WTC11 (cell line): ENCODE measurements at regions not wholly inside any gene's neighbourhood (a gene's known extent, or its start where the extent isn't known, plus 50 kb on each side); places are given as distances from the start of the nearest gene placed in this dataset.
A peak's percentile ranks its signal among the peaks of the same experiment; 100 is the strongest.

Source experiments
- ATAC-seq: fragments of 200-7000 bp; cut with Tn5 transposase; 2 replicates; pipeline ENCODE4 v1.10.0; 2021; ENCODE audit warnings: mild to moderate bottlenecking, moderate library complexity
- CTCF ChIA-PET: fragments of 300-600 bp; sonication (Branson Sonifier 250); formaldehyde crosslinking; loops from one replicate; lab custom pipeline; 2021; ENCODE audit warnings: antibody characterized with exemption; lab: Charles Lee
- POLR2A ChIA-PET: fragments of 350-600 bp; sonication (Branson Sonifier 250); formaldehyde crosslinking; loops from one replicate; lab custom pipeline; 2021; ENCODE audit warnings: antibody characterized with exemption; lab: Charles Lee
- DNase-seq: peaks from one replicate; pipeline ENCODE4 v3.0.0; 2021; ENCODE audit warnings: low spot score
- H3K27ac Mint-ChIP-seq: 2 replicates; pipeline ENCODE4 v1.8.0; 2021; ENCODE audit warnings: mixed read lengths
- H3K27me3 Mint-ChIP-seq: 2 replicates; pipeline ENCODE4 v1.8.0; 2021; ENCODE audit warnings: low read depth, mild to moderate bottlenecking, moderate library complexity, mixed read lengths
- H3K36me3 Mint-ChIP-seq: 2 replicates; pipeline ENCODE4 v1.8.0; 2021; ENCODE audit warnings: mixed read lengths
- H3K4me1 Mint-ChIP-seq: 2 replicates; pipeline ENCODE4 v1.8.0; 2022; ENCODE audit warnings: mixed read lengths
- H3K4me3 Mint-ChIP-seq: 2 replicates; pipeline ENCODE4 v1.8.0; 2021; ENCODE audit warnings: mild to moderate bottlenecking, moderate library complexity, mixed read lengths
- H3K9me3 Mint-ChIP-seq: 2 replicates; pipeline ENCODE4 v1.8.0; 2021; ENCODE audit warnings: mixed read lengths
- CREB1 ChIP-seq: sonication (generic); formaldehyde crosslinking; IDR thresholded peaks from 2 replicates; pipeline ENCODE4 v1.8.0; 2023; ENCODE audit warnings: mild to moderate bottlenecking, missing genetic modification reagents
- EMX1 ChIP-seq: fragments of 250-450 bp; sonication (Bioruptor Pico); IDR thresholded peaks from 2 replicates; pipeline ENCODE4 v1.8.0; 2021; ENCODE audit warnings: mild to moderate bottlenecking
- ESRRA ChIP-seq: sonication (generic); formaldehyde crosslinking; IDR thresholded peaks from 2 replicates; pipeline ENCODE4 v1.8.1; 2022; ENCODE audit warnings: mild to moderate bottlenecking, missing genetic modification reagents, borderline replicate concordance
- FOXP1 ChIP-seq: sonication (generic); formaldehyde crosslinking; IDR thresholded peaks from 2 replicates; pipeline ENCODE4 v1.8.0; 2022; ENCODE audit warnings: missing genetic modification reagents, mild to moderate bottlenecking, moderate library complexity, borderline replicate concordance
- GTF2I ChIP-seq: fragments of 250-450 bp; sonication (Bioruptor Pico); conservative IDR thresholded peaks from 2 replicates; pipeline ENCODE4 v1.4.0; 2021; ENCODE audit warnings: mild to moderate bottlenecking
- JUN ChIP-seq: sonication (generic); formaldehyde crosslinking; IDR thresholded peaks from 2 replicates; pipeline ENCODE4 v1.8.0; 2023; ENCODE audit warnings: mild to moderate bottlenecking, missing genetic modification reagents
- KAT7 ChIP-seq: sonication (generic); formaldehyde crosslinking; IDR thresholded peaks from 2 replicates; pipeline ENCODE4 v1.8.1; 2023; ENCODE audit warnings: missing genetic modification reagents, mild to moderate bottlenecking, borderline replicate concordance
- MXD4 ChIP-seq: fragments of 250-450 bp; sonication (Bioruptor Pico); IDR thresholded peaks from 2 replicates; pipeline ENCODE4 v1.8.0; 2021; ENCODE audit warnings: mild to moderate bottlenecking, moderate library complexity, borderline replicate concordance
- MYBL2 ChIP-seq: sonication (generic); formaldehyde crosslinking; IDR thresholded peaks from 2 replicates; pipeline ENCODE4 v1.8.1; 2023; ENCODE audit warnings: mild to moderate bottlenecking, moderate library complexity, missing genetic modification reagents
- RELA ChIP-seq: sonication (generic); formaldehyde crosslinking; IDR thresholded peaks from 2 replicates; pipeline ENCODE4 v1.8.1; 2022; ENCODE audit warnings: missing genetic modification reagents, mild to moderate bottlenecking, borderline replicate concordance
- ZNF263 ChIP-seq: sonication (generic); formaldehyde crosslinking; IDR thresholded peaks from 2 replicates; pipeline ENCODE4 v1.8.1; 2022; ENCODE audit warnings: low read depth, mild to moderate bottlenecking, moderate library complexity, missing genetic modification reagents
- ZNF416 ChIP-seq: fragments of 250-450 bp; sonication (Bioruptor Pico); IDR thresholded peaks from 2 replicates; pipeline ENCODE4 v1.9.0; 2021; ENCODE audit warnings: mild to moderate bottlenecking, inconsistent platforms
- TF ChIP-seq, protein P1 (sequence below): sonication (generic); formaldehyde crosslinking; IDR thresholded peaks from 2 replicates; pipeline ENCODE4 v1.8.1; 2022; ENCODE audit warnings: low read depth, missing genetic modification reagents, borderline replicate concordance
- TF ChIP-seq, protein P2 (sequence below): sonication (generic); formaldehyde crosslinking; IDR thresholded peaks from 2 replicates; pipeline ENCODE4 v1.8.0; 2022; ENCODE audit warnings: mild to moderate bottlenecking, missing genetic modification reagents
- TF ChIP-seq, protein P3 (sequence below): sonication (generic); formaldehyde crosslinking; IDR thresholded peaks from 2 replicates; pipeline ENCODE4 v1.8.0; 2023; ENCODE audit warnings: mild to moderate bottlenecking, missing genetic modification reagents
- TF ChIP-seq, protein P4 (sequence below): sonication (generic); formaldehyde crosslinking; IDR thresholded peaks from 2 replicates; pipeline ENCODE4 v1.8.1; 2023; ENCODE audit warnings: mild to moderate bottlenecking, missing genetic modification reagents
- TF ChIP-seq, protein P5 (sequence below): sonication (generic); formaldehyde crosslinking; IDR thresholded peaks from 2 replicates; pipeline ENCODE4 v1.8.1; 2023; ENCODE audit warnings: mild to moderate bottlenecking, moderate library complexity, missing genetic modification reagents
- TF ChIP-seq, protein P6 (sequence below): fragments of 200-600 bp; IDR thresholded peaks from 2 replicates; pipeline ENCODE4 v1.8.0; 2022; ENCODE audit warnings: antibody characterized with exemption

DNA sequence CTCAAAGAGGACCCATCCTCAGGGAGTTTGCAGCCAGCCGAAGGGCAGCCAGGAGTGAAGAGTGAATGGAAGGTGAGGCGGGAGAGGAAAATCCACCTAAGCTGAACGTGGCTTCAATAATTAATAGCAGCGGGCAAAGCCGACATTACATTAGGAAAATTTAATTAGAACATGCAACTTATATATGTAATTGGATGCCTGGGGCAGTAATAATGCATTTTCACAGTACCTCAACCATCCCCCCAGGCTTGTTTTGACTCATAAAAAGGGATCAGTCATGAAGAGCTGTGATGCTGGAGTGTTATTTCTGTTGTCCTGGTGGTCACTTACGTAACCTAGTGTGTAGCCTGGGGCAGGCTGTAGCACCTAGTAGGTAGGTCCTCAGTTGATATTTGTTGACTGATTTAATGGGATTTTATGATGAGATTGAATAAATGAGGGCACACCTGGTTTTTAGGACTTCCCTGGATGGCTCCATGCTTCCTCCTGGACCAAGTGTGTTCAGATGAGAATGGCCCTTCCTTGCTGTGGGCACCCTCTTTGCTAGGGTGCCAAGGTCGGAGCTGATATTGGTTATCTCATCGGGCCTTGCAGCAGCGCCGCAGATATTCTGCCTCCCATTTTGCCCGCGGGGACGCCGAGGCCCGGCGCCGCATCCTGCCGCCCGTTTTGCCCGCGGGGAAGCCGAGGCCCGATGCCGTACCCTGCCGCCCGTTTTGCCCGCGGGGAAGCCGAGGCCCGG, 128.8 kb downstream of the CDH26 start:
- ChIA-PET CTCF (no interaction called here), POLR2A (no interaction called here)
- H3K36me3 Mint-ChIP-seq = peaks cover 9% of the 10 kb centered on the region
- H3K9me3 Mint-ChIP-seq = peaks cover 16% of the 10 kb centered on the region
- H3K4me3 Mint-ChIP-seq = peak overlapping the region; percentile 31
- no peaks in the 10 kb centered on the region for H3K4me1 Mint-ChIP-seq
- no peak for ATAC-seq
- H3K27ac Mint-ChIP-seq = no peak overlapping the region
- TF ChIP-seq, protein P1, sequence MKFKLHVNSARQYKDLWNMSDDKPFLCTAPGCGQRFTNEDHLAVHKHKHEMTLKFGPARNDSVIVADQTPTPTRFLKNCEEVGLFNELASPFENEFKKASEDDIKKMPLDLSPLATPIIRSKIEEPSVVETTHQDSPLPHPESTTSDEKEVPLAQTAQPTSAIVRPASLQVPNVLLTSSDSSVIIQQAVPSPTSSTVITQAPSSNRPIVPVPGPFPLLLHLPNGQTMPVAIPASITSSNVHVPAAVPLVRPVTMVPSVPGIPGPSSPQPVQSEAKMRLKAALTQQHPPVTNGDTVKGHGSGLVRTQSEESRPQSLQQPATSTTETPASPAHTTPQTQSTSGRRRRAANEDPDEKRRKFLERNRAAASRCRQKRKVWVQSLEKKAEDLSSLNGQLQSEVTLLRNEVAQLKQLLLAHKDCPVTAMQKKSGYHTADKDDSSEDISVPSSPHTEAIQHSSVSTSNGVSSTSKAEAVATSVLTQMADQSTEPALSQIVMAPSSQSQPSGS (CRISPR knock-in tag) = no peak
- TF ChIP-seq JUN (no peak), FOXP1 (CRISPR knock-in tag) (no peak), ESRRA (no peak), KAT7 (CRISPR knock-in tag) (no peak), RELA (CRISPR knock-in tag) (no peak), MYBL2 (CRISPR knock-in tag) (no peak), ZNF263 (no peak), CREB1 (no peak), ZNF416 (CRISPR knock-in tag) (no peak), EMX1 (CRISPR knock-in tag) (no peak)
- TF ChIP-seq, protein P2, sequence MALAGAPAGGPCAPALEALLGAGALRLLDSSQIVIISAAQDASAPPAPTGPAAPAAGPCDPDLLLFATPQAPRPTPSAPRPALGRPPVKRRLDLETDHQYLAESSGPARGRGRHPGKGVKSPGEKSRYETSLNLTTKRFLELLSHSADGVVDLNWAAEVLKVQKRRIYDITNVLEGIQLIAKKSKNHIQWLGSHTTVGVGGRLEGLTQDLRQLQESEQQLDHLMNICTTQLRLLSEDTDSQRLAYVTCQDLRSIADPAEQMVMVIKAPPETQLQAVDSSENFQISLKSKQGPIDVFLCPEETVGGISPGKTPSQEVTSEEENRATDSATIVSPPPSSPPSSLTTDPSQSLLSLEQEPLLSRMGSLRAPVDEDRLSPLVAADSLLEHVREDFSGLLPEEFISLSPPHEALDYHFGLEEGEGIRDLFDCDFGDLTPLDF (CRISPR knock-in tag) = no peak
- TF ChIP-seq, protein P3, sequence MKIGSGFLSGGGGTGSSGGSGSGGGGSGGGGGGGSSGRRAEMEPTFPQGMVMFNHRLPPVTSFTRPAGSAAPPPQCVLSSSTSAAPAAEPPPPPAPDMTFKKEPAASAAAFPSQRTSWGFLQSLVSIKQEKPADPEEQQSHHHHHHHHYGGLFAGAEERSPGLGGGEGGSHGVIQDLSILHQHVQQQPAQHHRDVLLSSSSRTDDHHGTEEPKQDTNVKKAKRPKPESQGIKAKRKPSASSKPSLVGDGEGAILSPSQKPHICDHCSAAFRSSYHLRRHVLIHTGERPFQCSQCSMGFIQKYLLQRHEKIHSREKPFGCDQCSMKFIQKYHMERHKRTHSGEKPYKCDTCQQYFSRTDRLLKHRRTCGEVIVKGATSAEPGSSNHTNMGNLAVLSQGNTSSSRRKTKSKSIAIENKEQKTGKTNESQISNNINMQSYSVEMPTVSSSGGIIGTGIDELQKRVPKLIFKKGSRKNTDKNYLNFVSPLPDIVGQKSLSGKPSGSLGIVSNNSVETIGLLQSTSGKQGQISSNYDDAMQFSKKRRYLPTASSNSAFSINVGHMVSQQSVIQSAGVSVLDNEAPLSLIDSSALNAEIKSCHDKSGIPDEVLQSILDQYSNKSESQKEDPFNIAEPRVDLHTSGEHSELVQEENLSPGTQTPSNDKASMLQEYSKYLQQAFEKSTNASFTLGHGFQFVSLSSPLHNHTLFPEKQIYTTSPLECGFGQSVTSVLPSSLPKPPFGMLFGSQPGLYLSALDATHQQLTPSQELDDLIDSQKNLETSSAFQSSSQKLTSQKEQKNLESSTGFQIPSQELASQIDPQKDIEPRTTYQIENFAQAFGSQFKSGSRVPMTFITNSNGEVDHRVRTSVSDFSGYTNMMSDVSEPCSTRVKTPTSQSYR (CRISPR knock-in tag) = no peak
- TF ChIP-seq, protein P4, sequence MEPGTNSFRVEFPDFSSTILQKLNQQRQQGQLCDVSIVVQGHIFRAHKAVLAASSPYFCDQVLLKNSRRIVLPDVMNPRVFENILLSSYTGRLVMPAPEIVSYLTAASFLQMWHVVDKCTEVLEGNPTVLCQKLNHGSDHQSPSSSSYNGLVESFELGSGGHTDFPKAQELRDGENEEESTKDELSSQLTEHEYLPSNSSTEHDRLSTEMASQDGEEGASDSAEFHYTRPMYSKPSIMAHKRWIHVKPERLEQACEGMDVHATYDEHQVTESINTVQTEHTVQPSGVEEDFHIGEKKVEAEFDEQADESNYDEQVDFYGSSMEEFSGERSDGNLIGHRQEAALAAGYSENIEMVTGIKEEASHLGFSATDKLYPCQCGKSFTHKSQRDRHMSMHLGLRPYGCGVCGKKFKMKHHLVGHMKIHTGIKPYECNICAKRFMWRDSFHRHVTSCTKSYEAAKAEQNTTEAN (CRISPR knock-in tag) = no peak
- TF ChIP-seq, protein P5, sequence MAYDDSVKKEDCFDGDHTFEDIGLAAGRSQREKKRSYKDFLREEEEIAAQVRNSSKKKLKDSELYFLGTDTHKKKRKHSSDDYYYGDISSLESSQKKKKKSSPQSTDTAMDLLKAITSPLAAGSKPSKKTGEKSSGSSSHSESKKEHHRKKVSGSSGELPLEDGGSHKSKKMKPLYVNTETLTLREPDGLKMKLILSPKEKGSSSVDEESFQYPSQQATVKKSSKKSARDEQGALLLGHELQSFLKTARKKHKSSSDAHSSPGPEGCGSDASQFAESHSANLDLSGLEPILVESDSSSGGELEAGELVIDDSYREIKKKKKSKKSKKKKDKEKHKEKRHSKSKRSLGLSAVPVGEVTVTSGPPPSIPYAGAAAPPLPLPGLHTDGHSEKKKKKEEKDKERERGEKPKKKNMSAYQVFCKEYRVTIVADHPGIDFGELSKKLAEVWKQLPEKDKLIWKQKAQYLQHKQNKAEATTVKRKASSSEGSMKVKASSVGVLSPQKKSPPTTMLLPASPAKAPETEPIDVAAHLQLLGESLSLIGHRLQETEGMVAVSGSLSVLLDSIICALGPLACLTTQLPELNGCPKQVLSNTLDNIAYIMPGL (CRISPR knock-in tag) = no peak
- DNase-seq = no peak
- peaks cover 79% of the 10 kb centered on the region for H3K27me3 Mint-ChIP-seq

DNA sequence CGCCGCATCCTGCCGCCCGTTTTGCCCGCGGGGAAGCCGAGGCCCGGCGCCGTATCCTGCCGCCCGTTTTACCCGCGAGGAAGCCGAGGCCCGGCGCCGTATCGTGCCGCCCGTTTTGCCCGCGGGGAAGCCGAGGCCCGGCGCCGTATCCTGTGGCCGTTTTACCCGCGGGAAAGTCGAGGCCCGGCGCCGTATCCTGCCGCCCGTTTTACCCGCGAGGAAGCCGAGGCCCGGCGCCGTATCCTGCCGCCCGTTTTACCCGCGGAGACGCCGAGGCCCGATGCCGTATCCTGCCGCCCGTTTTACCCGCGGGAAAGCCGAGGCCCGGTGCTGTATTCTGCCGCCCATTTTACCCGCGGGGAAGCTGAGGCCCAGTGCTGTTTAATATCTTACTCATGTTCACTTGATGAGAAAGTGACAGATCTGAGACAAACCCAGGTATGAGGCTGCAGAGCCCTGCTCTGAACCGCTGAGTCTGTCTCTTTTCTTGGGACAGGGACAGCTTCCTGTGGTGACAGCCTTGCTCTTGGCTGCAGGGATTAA, 129.4 kb downstream of the CDH26 start:
- ATAC-seq = no peak

More for the DNA sequence above, 129.4 kb downstream of the CDH26 start:
- peaks cover 15% of the 10 kb centered on the region for H3K36me3 Mint-ChIP-seq
- DNase-seq = no peak
- H3K27ac Mint-ChIP-seq = no peak overlapping the region
- ChIA-PET CTCF (interaction anchor here (1.9 kb wide), 1 partner anchor 30 kb away, joined by 6 read pairs; no protein-coding TSS in a partner anchor), POLR2A (no interaction called here)
- H3K4me3 Mint-ChIP-seq = peak overlapping the region; percentile 40
- H3K4me1 Mint-ChIP-seq = no peaks in the 10 kb centered on the region
- no peak for TF ChIP-seq GTF2I
- TF ChIP-seq, protein P6, sequence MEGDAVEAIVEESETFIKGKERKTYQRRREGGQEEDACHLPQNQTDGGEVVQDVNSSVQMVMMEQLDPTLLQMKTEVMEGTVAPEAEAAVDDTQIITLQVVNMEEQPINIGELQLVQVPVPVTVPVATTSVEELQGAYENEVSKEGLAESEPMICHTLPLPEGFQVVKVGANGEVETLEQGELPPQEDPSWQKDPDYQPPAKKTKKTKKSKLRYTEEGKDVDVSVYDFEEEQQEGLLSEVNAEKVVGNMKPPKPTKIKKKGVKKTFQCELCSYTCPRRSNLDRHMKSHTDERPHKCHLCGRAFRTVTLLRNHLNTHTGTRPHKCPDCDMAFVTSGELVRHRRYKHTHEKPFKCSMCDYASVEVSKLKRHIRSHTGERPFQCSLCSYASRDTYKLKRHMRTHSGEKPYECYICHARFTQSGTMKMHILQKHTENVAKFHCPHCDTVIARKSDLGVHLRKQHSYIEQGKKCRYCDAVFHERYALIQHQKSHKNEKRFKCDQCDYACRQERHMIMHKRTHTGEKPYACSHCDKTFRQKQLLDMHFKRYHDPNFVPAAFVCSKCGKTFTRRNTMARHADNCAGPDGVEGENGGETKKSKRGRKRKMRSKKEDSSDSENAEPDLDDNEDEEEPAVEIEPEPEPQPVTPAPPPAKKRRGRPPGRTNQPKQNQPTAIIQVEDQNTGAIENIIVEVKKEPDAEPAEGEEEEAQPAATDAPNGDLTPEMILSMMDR = no peak
- TF ChIP-seq MXD4 (CRISPR knock-in tag) = no peak
- peaks cover 81% of the 10 kb centered on the region for H3K27me3 Mint-ChIP-seq
- H3K9me3 Mint-ChIP-seq = peaks cover 21% of the 10 kb centered on the region
